ENCODE measurements at regions not wholly inside any gene's neighbourhood (a gene's known extent, or its start where the extent isn't known, plus 50 kb on each side); places are given as distances from the start of the nearest gene placed in this dataset.
"Not testable (repeated sequence)": the region's sequence is repeated elsewhere in the genome, so short reads cannot be mapped to it uniquely, and the experiment has no call there.

GRCh38 chr20:25863536-25864325, 167.1 kb upstream of the ZNF337 start:
- Histone ChIP-seq H3K9ac (ENCODE audit: low read length) (no peak overlapping the region), H3K27me3 (ENCODE audit: control insufficient read depth, insufficient read depth, low read length) (peaks cover 12% of the 10 kb centered on the region), H3K27ac (ENCODE audit: low read depth, low read length) (no peak overlapping the region), H3K36me3 (ENCODE audit: control insufficient read depth, insufficient read depth, low read length) (no peaks in the 10 kb centered on the region), H3K4me1 (ENCODE audit: control insufficient read depth, insufficient read depth, low read length) (peaks cover 10% of the 10 kb centered on the region), H3K4me3 (ENCODE audit: low read length) (peak overlapping the region; percentile 62)

- not testable (repeated sequence) for H3K27ac ChIP-seq (ENCODE audit: low read depth, low read length); H3K36me3 ChIP-seq (ENCODE audit: control insufficient read depth, insufficient read depth, low read length); H3K4me1 ChIP-seq (ENCODE audit: control insufficient read depth, insufficient read depth, low read length); H3K9ac ChIP-seq (ENCODE audit: low read length)
- peaks cover 15% of the 10 kb centered on the region for H3K27me3 ChIP-seq (ENCODE audit: control insufficient read depth, insufficient read depth, low read length)
- H3K4me3 ChIP-seq (ENCODE audit: low read length) = peak overlapping the region; percentile 62
Observed at GRCh38 chr20:25862967-25863530, 166.4 kb upstream of the ZNF337 start.

- no peak overlapping the region for H3K4me3 ChIP-seq (ENCODE audit: low read length)
- peaks cover 10% of the 10 kb centered on the region for H3K4me1 ChIP-seq (ENCODE audit: control insufficient read depth, insufficient read depth, low read length)
- no peak overlapping the region for H3K27ac ChIP-seq (ENCODE audit: low read depth, low read length)
- H3K36me3 ChIP-seq (ENCODE audit: control insufficient read depth, insufficient read depth, low read length) = no peaks in the 10 kb centered on the region
- H3K27me3 ChIP-seq (ENCODE audit: control insufficient read depth, insufficient read depth, low read length) = peaks cover 15% of the 10 kb centered on the region
- H3K9ac ChIP-seq (ENCODE audit: low read length) = no peak overlapping the region
Observed at GRCh38 chr20:25860531-25861150, 164.0 kb upstream of the ZNF337 start.

GRCh38 chr20:25859649-25860530, 163.2 kb upstream of the ZNF337 start:
- Histone ChIP-seq H3K27ac (ENCODE audit: low read depth, low read length) (no peak overlapping the region), H3K4me3 (ENCODE audit: low read length) (peak overlapping the region; percentile 44), H3K9ac (ENCODE audit: low read length) (no peak overlapping the region), H3K27me3 (ENCODE audit: control insufficient read depth, insufficient read depth, low read length) (peaks cover 15% of the 10 kb centered on the region), H3K36me3 (ENCODE audit: control insufficient read depth, insufficient read depth, low read length) (no peaks in the 10 kb centered on the region), H3K4me1 (ENCODE audit: control insufficient read depth, insufficient read depth, low read length) (peaks cover 10% of the 10 kb centered on the region)

- H3K27me3 ChIP-seq (ENCODE audit: control insufficient read depth, insufficient read depth, low read length) = peaks cover 15% of the 10 kb centered on the region
- no peak overlapping the region for H3K27ac ChIP-seq (ENCODE audit: low read depth, low read length)
- H3K4me3 ChIP-seq (ENCODE audit: low read length) = peak overlapping the region; percentile 46
- H3K4me1 ChIP-seq (ENCODE audit: control insufficient read depth, insufficient read depth, low read length) = peaks cover 9% of the 10 kb centered on the region
- H3K9ac ChIP-seq (ENCODE audit: low read length) = no peak overlapping the region
- H3K36me3 ChIP-seq (ENCODE audit: control insufficient read depth, insufficient read depth, low read length) = no peaks in the 10 kb centered on the region
Observed at GRCh38 chr20:25858495-25859425, 162.1 kb upstream of the ZNF337 start.

GRCh38 chr20:25857091-25857788, 160.6 kb upstream of the ZNF337 start:
- not testable (repeated sequence) for H3K9ac ChIP-seq (ENCODE audit: low read length); H3K36me3 ChIP-seq (ENCODE audit: control insufficient read depth, insufficient read depth, low read length); H3K4me1 ChIP-seq (ENCODE audit: control insufficient read depth, insufficient read depth, low read length); H3K4me3 ChIP-seq (ENCODE audit: low read length); H3K27ac ChIP-seq (ENCODE audit: low read depth, low read length)
- peaks cover 11% of the 10 kb centered on the region for H3K27me3 ChIP-seq (ENCODE audit: control insufficient read depth, insufficient read depth, low read length)

- no peaks in the 10 kb centered on the region for H3K36me3 ChIP-seq (ENCODE audit: control insufficient read depth, insufficient read depth, low read length)
- no peak overlapping the region for H3K27ac ChIP-seq (ENCODE audit: low read depth, low read length)
- no peak overlapping the region for H3K9ac ChIP-seq (ENCODE audit: low read length)
- H3K4me1 ChIP-seq (ENCODE audit: control insufficient read depth, insufficient read depth, low read length) = no peaks in the 10 kb centered on the region
- no peak overlapping the region for H3K4me3 ChIP-seq (ENCODE audit: low read length)
- peaks cover 11% of the 10 kb centered on the region for H3K27me3 ChIP-seq (ENCODE audit: control insufficient read depth, insufficient read depth, low read length)
Observed at GRCh38 chr20:25856256-25856884, 159.7 kb upstream of the ZNF337 start.

- H3K27me3 ChIP-seq (ENCODE audit: control insufficient read depth, insufficient read depth, low read length) = peaks cover 11% of the 10 kb centered on the region
- not testable (repeated sequence) for H3K4me3 ChIP-seq (ENCODE audit: low read length); H3K4me1 ChIP-seq (ENCODE audit: control insufficient read depth, insufficient read depth, low read length); H3K9ac ChIP-seq (ENCODE audit: low read length); H3K27ac ChIP-seq (ENCODE audit: low read depth, low read length); H3K36me3 ChIP-seq (ENCODE audit: control insufficient read depth, insufficient read depth, low read length)
Observed at GRCh38 chr20:25855451-25856156, 159.0 kb upstream of the ZNF337 start.

GRCh38 chr20:25854666-25855065, 158.0 kb upstream of the ZNF337 start:
- H3K9ac ChIP-seq (ENCODE audit: low read length); H3K27me3 ChIP-seq (ENCODE audit: control insufficient read depth, insufficient read depth, low read length); H3K27ac ChIP-seq (ENCODE audit: low read depth, low read length); H3K4me1 ChIP-seq (ENCODE audit: control insufficient read depth, insufficient read depth, low read length); H3K36me3 ChIP-seq (ENCODE audit: control insufficient read depth, insufficient read depth, low read length): not testable (repeated sequence)
- peak overlapping the region; percentile 80 for H3K4me3 ChIP-seq (ENCODE audit: low read length)

- Histone ChIP-seq H3K27ac (ENCODE audit: low read depth, low read length) (peak overlapping the region; percentile 77), H3K4me3 (ENCODE audit: low read length) (peak overlapping the region; percentile 80), H3K9ac (ENCODE audit: low read length) (peak overlapping the region; percentile 49)
- not testable (repeated sequence) for H3K27me3 ChIP-seq (ENCODE audit: control insufficient read depth, insufficient read depth, low read length); H3K36me3 ChIP-seq (ENCODE audit: control insufficient read depth, insufficient read depth, low read length); H3K4me1 ChIP-seq (ENCODE audit: control insufficient read depth, insufficient read depth, low read length)
Observed at GRCh38 chr20:25853718-25854388, 157.2 kb upstream of the ZNF337 start.
